ENCODE measurements at regions not wholly inside any gene's neighbourhood (a gene's known extent, or its start where the extent isn't known, plus 50 kb on each side); places are given as distances from the start of the nearest gene placed in this dataset.

DNA sequence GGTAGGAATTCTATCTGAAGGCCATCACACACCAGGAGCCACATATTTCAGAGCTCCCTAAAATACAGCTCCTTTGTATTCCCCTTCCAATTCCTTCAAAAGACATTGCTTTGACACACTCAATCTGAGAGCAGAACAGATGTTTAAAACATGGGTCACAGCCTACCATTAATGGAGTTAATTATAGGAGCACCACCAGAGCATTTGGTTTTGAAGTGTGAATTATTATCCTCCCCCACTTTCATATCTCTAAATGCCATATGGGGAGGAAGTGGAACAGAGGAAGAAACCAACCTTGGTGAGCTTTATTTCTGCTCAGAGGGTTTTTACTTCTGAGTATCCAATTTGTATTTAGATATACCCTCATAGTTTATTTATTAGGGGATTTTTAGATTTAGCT lies 50.7 kb upstream of the TNFRSF21 start:
- no peak for DNase-seq
- intact Hi-C loops (cut with DNase I, micrococcal nuclease): no loop called here
- ATAC-seq: no peak

DNA sequence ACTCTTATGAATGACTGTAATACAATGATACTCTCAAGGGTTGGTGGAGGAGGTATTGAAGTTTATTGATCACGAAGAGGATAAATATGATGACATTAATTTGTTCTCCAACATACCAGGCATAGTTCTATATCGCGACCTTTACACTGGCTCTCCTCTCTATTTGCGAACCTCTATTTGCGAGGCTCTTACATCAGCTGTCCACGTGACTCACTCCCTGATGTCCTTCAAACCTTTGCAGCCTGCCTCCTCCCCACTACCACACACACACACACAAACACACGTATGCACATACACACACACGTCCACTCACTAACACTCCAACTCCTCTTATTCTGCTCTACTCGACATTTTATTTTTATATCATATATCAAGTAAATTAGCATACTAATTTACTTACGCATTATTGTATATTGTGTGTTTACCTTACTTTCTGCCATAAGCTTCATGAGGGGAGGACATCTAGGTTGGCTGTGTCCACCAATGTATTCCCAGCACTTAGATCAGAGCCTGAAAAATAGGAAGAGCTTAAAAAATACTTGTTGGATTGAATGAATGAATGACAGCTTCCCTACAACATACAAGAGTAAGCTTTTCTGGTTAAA lies 53.3 kb upstream of the TNFRSF21 start:
- ATAC-seq (peak; percentile 40), DNase-seq (no peak)
- intact Hi-C loops (cut with DNase I, micrococcal nuclease): no loop called here

DNA sequence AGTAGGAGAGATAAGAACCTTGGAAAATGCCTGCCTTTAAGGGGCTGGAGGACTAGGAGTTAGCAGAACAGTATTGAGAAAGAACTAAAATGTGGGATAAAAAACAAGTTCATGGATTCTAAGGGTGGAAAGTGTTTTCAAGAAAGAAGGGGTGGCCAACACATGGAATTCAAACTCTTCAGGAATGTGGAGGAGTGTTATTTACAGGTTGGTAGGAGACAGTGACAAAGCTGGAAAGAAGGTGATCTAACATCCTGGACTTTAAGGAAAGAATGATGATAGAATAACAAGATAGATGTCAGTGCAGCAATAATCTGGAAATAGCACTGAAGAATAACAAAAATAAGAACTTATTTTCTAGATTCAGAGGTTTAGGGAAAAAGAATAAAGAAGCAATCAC lies 54.0 kb upstream of the TNFRSF21 start:
- intact Hi-C loops (cut with DNase I, micrococcal nuclease): no loop called here
- ATAC-seq (no peak), DNase-seq (no peak)

- DNase-seq (no peak), ATAC-seq (no peak)
- intact Hi-C loops (cut with DNase I, micrococcal nuclease): no loop called here
Measured at GRCh38 chr6:47366335-47366890, 56.7 kb upstream of the TNFRSF21 start.

- ATAC-seq (no peak), DNase-seq (no peak)
- intact Hi-C loops (cut with DNase I, micrococcal nuclease): no loop called here
Measured at GRCh38 chr6:47371139-47371869, 61.6 kb upstream of the TNFRSF21 start.

- ATAC-seq (no peak), DNase-seq (no peak)
- intact Hi-C loops (cut with DNase I, micrococcal nuclease): no loop called here
Measured at GRCh38 chr6:47371870-47372255, 62.2 kb upstream of the TNFRSF21 start.

DNA sequence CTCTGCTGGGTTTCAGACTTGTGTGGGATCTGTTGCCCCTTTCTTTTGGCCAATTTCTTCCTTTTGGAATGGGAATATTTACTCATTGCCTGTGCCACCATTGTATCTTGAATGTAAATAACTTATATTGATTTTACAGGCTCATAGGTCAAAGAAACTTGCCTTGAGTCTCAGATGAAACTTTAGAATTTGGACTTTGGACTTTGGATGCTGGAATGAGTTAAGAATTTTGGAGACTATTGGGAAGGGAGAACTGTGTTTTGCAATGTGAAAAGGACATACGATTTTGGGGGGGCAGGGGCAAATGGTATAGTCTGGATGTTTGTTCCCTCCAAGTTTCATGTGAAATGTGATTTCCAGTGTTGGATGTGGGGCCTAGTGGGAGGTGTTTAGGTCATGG lies 62.6 kb upstream of the TNFRSF21 start:
- ATAC-seq (peak; percentile 36), DNase-seq (no peak)
- intact Hi-C loops (cut with DNase I, micrococcal nuclease): no loop called here

GRCh38 chr6:47375426-47375825 lies 65.7 kb upstream of the TNFRSF21 start:
- ATAC-seq: no peak
- no peak for DNase-seq
- intact Hi-C loops (cut with DNase I, micrococcal nuclease): no loop called here

DNA sequence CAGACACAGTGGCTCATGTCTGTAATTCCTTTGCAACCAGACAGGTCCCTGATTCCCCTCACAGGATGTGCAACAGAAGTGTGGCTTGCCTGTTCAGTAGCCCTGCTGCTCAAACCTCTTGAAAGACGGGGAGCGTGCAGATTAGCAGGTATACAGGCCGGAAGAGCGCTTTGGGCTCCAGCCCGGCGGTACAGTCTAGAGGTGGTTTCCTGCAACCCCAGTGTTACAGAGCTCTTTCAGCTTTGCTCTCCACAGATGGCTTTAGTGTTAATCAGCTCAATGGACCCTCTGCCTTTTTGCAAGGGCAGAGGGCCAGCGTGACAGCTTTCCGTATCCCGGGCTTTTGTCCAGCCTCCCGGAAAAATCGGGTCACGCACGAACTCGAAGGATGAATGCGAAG lies 67.2 kb upstream of the TNFRSF21 start:
- no peak for DNase-seq
- intact Hi-C loops (cut with DNase I, micrococcal nuclease): no loop called here
- no peak for ATAC-seq

DNA sequence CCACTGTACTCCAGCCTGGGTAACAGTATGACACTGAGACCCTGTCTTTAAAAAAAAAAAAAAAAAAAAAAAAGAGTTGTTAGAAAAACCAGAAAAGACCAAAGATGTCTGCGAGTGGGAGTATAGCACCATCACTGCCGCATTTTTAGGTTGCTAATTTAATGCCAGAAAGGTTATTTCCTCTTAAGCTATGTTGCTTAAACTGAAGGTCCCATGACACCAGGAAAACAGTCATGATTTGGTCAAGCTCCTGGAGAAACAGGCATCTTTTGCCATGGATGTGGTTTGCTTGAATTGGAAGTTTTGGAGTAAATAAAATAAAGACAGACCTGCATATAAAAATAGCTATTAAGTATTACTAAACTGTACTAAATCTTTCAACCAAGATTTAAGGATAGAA lies 68.3 kb upstream of the TNFRSF21 start:
- ATAC-seq (no peak), DNase-seq (no peak)
- intact Hi-C loops (cut with DNase I, micrococcal nuclease): no loop called here

GRCh38 chr6:47379328-47379727 lies 69.6 kb upstream of the TNFRSF21 start:
- no peak for ATAC-seq
- DNase-seq: no peak
- intact Hi-C loops (cut with DNase I, micrococcal nuclease): no loop called here

GRCh38 chr6:47380251-47380650 lies 70.5 kb upstream of the TNFRSF21 start:
- intact Hi-C loops (cut with DNase I, micrococcal nuclease): no loop called here
- ATAC-seq: no peak

GRCh38 chr6:47381036-47381435 lies 71.3 kb upstream of the TNFRSF21 start:
- DNase-seq (no peak), ATAC-seq (no peak)
- intact Hi-C loops (cut with DNase I, micrococcal nuclease): no loop called here

More at GRCh38 chr6:47380251-47380650, 70.5 kb upstream of the TNFRSF21 start:
- DNase-seq: no peak

- no peak for ATAC-seq
- intact Hi-C loops (cut with DNase I, micrococcal nuclease): no loop called here
- no peak for DNase-seq
Measured at GRCh38 chr6:47383360-47383759, 73.7 kb upstream of the TNFRSF21 start.

GRCh38 chr6:47391675-47392074 lies 82.0 kb upstream of the TNFRSF21 start:
- ATAC-seq (no peak), DNase-seq (no peak)
- intact Hi-C loops (cut with DNase I, micrococcal nuclease): no loop called here

GRCh38 chr6:47392251-47392650 lies 82.5 kb upstream of the TNFRSF21 start:
- intact Hi-C loops (cut with DNase I, micrococcal nuclease): no loop called here
- ATAC-seq (no peak), DNase-seq (no peak)

GRCh38 chr6:47396401-47397069 lies 81.1 kb upstream of the CD2AP start:
- no peak for DNase-seq
- intact Hi-C loops (cut with DNase I, micrococcal nuclease): no loop called here
- no peak for ATAC-seq

DNA sequence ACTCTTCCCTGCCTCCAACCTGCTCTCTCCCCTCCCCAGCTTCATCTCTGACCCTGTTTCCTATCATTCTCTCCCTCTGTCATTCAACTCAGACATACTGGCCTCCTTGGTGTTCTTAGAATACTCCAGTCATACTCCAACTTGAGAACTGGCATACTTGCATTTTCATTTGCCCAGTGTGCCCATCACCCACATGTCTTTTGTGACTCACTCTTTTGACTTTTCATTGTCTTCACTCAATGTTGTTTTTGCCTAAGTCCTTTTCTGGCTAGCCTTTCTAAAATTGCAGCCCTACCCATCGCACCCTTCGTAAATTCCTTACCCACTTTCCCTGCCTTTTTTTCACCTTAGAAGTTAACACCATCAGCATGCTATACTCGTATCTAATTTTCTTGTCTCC lies 77.0 kb upstream of the CD2AP start:
- ATAC-seq: no peak
- DNase-seq: no peak
- intact Hi-C loops (cut with DNase I, micrococcal nuclease): no loop called here

GRCh38 chr6:47402081-47402480 lies 75.5 kb upstream of the CD2AP start:
- ATAC-seq: no peak
- intact Hi-C loops (cut with DNase I, micrococcal nuclease): no loop called here
- no peak for DNase-seq

GRCh38 chr6:47403056-47403455 lies 74.5 kb upstream of the CD2AP start:
- intact Hi-C loops (cut with DNase I, micrococcal nuclease): no loop called here
- no peak for ATAC-seq
- no peak for DNase-seq
